ENCODE measurements at regions not wholly inside any gene's neighbourhood (a gene's known extent, or its start where the extent isn't known, plus 50 kb on each side); places are given as distances from the start of the nearest gene placed in this dataset.

DNA sequence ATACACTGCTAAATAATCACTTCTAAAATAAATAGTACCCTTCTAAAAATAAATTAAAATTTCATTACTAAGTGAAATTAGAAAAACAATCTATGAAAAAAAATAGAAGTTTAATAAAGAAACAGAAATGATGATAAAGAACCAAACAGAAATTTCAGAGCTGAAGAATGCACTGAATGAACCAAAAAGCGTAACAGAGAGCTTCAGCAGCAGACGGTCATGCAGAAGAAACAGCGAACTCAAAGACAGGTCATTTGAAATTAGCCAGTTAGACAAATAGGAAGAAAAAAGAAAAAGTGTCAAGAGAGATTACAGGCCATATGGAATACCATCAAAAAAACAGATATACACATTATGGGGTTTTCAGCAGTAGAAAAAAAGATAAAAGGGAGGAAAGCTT is 706.7 kb downstream of the TBC1D32 start:
- DNase-seq (ENCODE audit: low spot score), result no peak

DNA sequence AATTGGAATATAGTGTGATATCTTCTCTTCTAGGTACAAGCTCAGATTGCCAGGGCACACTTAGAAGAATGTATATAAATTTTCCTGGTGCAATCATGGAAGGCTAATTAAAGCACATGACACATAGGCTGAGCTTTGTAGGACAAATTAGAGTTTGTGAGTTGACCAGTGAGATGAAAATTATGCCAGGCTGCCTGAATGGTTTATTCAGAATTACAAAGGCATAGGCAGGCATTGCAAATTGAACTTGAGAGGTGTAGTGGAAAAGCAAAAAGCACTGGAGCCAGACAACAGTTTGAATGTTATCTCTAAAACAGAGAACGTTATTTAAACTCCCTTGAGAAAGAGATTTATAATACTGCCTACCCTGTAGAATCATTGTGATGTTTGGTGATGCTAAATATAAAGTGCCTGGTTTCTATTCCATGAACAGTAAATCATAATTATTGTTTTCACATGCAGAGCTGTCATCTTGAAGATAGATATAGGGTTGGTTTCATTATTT is 712.1 kb downstream of the TBC1D32 start:
- no peak for DNase-seq (ENCODE audit: low spot score)

DNA sequence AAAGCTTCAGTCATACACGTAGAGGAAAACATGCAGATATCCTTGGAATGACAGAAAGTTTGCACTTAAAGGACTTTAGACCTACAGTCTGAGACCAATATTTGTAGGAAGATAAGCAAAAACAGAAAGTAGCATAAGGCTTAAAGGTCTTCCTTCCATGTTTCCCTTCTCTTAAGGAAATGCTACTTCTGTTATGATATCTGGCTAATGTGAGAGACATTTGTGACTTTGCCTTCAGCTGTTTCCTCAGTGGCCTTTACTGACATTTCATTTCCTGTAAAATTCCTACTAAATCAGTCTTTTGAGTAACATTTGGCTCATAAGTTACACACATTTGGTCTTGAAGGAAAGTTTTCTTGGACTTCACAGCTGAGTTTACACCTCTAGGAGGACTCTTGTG is 713.4 kb downstream of the TBC1D32 start:
- no peak for DNase-seq (ENCODE audit: low spot score)

DNA sequence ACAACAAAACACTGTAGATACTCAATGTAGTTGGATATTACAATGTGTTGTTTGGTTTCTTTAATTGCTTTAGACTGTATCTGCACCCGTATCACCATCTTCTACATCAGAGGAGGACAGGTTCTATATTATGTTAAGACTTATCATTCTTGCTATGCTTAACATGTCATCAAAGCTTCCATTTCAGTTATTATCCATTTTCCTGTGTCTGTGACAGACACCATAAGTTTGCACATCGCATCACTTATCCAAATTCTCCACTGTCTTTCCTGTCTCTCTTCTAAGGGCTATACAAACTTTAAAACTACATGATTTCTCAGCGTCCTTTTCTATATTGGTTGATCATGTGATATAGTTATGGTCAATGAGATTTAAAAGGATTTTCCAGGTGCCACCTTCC is 719.0 kb downstream of the TBC1D32 start:
- no peak for DNase-seq (ENCODE audit: low spot score)

DNA sequence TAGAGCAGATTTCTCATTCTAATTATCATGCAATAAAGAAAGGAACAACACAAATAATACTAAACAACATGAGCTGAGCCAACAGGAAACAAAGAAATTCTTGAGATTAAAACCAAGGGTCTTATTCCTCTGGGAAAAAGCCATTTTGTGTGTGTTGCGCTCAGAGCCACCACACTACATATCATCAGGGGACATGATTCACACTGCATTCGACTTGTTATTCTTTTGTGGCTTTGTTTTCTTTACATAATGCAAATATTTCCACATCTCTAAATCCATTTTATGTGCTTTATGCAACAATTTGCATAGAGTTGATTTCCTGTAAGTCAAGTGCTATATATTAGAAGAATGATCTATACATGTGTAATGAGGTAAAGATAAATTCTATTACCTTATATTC is 719.6 kb downstream of the TBC1D32 start:
- no peak for DNase-seq (ENCODE audit: low spot score)

DNA sequence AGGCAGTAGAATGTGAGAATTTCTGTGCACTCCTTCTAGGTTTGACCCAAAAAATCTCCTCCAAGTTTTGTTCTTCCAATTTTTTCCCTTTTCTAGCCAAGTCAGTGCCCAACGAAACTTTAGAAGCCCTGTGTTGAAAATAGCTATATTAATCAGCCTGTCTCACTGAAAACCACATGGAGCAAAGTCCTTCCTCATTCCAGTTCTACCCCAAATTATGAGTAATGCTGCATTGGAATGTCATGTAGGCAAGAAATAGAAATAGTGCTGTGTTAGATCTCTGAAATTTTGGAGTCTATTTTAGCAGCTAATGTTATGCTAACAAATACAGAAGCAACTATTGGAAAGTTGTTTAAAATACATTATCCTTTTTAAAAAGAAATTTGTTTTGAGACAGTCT is 725.5 kb downstream of the TBC1D32 start:
- no peak for DNase-seq (ENCODE audit: low spot score)

DNA sequence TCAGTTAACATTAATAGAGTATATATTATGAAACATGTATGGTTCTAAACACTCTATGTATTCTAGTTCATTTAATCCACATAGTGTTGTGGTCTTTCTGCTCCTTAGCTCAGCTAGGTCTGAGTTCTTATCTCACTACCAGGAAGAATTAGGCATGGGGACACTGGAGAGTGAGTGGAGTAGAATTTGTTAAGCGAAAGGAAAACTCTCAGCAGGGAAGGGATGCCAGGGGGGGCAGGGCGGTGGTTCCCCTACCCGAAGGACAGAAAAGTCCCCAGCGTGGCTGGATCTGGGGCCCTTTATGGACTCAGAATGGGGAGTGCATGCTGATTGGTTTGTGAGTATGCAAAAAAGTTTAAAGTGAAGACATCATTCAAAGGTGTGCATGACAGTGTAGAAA is 727.5 kb downstream of the TBC1D32 start:
- no peak for DNase-seq (ENCODE audit: low spot score)

DNA sequence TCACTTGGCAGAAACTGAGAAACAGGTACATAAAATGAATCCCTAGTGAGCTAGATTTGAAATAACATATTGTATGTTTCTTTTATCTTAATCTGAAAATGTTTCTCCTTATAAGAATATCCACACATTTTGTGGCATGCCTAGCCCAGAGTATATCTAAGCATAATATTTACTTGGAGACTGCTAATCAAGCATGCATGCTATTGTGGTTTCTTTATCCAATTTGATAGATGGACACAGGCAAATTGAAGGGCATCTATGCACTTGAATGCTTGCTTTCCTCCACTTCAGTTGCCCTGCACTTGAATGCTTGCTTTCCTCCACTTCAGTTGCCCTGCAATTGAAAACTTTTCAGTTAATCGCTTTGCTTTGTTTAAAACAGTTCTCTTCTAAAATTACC is 729.8 kb downstream of the TBC1D32 start:
- no peak for DNase-seq (ENCODE audit: low spot score)

DNA sequence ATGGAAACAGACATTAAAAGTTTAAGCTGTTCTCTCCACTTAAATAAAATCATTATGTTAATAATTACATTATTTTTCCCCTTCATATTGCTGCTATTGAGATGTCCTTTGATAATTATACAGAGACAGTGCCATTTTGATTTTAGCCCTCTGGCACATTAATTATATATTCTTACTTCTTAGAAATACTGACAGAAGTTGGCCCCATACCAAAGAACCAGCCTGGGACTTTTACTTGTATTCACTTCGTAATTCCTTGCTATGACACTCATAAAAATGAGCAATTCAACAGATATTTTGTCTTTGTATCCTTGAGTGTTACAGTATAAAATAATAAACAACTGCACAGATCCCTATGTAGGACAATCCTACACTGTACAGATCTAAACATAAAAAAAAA is 743.7 kb downstream of the TBC1D32 start:
- no peak for DNase-seq (ENCODE audit: low spot score)

DNA sequence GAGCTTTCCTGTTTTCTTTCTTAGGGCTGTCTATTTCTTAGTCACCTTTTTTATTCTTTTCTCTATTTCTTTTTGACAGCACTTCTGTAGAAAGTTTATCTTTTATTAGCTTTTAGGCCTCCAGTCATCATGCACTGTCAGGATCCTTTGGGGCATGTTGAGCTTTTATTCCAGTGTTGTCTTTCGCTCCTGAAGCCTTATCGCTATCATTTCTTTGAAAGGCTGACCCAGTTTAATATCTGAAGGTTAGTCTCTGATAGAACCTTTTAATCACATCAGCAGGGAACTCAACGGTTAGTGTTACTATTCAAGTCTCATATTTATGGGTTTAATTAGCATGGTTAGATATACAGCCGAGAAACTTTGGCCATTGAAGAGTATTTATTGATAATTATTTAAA is 745.9 kb downstream of the TBC1D32 start:
- DNase-seq (ENCODE audit: low spot score), result no peak

DNA sequence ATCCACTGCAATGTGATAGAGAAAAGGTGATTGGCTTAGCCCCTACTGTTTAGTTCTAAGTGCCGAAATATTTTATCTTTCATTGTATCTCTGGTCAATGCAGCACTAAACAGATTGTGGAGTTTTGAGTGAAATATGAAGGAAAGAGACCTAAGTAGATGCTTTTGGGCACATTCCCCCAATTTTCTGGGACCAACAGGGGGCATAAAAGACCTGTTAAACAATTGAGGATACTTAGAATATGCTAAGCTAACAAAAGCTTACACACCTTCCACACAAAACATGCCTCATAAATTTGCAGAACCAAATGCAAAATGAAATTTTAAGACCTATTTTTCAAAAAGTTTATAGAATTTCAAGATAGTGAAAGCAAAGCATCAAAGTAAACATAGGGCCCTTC is 746.9 kb downstream of the TBC1D32 start:
- DNase-seq (ENCODE audit: low spot score), result no peak

DNA sequence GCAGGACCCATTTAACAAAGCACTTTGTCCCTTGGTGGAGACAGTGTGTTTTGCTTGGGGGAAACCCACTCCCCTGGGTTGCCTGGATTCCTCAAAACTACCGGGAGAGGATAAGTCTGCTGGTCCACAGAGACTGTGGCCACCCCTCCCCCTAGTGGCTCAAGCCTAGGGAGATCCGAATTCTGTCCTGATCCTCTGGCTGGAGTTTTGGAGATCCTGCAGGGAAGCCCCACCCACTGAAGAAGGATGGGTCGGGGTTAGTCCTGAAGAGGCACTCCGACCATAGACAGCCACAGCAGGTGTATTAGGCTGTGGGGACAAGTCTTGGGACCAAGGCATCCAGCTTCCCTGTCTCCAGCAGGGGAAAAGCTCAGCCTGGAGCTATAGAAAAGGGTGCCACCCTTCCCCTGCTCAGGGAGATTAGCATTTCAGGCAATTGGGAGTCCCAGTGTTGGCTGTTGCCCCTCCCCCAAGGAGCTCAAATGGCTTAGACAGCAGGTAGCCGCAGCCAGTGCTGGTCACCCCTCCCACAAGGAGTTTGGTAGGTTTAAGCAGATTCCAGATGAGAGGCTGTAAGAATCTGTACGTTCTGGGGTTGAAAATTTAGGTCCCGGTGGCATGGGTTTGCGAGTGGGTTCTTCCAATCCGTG is 750.0 kb downstream of the TBC1D32 start:
- no peak for DNase-seq (ENCODE audit: low spot score)

DNA sequence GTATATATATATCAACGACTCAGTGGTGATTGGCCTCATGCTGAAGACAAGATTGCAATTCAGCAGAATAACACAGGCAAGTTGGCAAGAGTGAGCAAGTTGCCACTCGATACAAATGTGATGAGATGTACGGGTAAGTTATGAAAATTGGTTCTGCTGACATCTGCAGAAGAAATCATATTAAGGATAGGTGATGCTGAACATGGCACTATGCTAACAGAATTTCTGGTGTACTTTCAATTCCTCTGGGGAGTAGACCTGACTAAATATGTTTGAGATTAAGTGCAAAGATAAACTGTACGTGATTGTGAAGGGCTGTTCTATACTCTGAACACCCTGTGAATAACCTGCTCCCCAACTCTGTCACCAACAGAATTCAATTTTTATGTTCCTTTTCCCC is 758.2 kb downstream of the TBC1D32 start:
- no peak for DNase-seq (ENCODE audit: low spot score)

DNA sequence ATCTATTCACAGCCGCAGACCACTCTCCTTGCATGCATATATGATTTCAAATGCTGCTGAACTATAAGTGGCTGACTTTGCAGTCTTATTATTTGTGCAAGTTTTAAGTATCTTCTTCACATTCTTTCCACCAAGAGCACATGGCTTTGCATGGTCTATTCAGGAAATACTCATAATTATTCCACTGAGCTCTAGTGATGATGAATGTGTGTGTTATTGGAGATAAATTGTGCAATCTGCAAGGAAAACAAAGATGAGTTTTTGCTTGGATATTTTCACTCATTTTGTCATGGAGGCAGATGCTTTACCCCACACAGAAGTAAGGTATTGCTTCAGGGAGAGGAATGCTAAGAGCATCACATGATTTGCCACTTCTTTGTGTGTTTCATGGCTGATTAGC is 764.6 kb downstream of the TBC1D32 start:
- no peak for DNase-seq (ENCODE audit: low spot score)

DNA sequence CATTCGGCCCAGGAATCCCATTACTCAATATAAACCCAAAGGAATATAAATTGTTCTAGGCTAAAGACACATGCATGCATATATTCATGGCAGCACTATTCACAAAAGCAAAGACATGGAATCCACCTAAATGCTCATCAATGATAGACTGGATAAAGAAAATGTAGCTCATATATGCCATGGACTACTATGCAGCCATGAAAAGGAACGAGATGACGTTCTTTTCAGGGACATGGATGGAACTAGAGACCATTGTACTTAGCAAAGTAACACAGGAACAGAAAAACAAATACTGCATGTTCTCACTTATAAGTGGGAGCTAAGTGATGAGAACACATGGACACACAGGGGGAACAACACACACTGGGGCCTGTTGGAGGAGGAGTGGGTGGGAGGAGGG is 769.5 kb downstream of the TBC1D32 start:
- DNase-seq (ENCODE audit: low spot score), result no peak

DNA sequence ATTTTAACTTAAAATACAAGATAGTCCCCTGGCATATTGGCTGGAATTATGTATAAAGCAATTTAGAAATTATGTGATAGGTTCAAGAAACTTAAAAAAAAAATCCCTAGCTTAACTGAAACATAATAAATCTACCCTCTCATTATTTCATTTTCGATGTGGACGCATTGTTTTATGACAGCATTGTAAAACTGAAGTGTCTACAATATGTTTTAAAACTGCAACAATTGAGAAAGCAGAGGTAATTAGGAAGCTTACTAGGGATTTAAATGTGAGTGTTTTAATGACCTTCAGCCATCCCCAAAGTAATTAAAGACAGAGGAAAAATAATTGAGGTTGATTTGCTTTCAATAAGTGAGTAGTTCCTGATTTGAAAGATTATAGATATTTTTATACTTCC is 776.0 kb downstream of the TBC1D32 start:
- no peak for DNase-seq (ENCODE audit: low spot score)

DNA sequence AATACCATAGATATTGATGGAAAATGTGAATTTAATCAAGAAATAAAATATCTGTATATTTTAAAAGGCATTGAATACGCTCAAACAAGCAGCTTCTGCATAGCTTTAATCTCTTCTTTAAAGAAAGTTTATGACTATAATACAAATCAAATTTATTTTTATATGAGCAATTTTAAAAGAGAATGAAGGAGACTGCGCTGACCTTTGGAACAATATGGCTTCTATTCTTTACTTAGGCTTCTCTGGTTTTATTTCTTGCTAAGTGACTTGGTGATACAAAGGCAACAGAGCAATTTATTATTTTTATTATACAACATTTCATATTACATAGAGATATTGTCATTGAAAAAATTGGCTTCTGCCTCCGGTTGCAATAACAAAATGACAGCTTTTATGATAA is 776.7 kb downstream of the TBC1D32 start:
- no peak for DNase-seq (ENCODE audit: low spot score)

DNA sequence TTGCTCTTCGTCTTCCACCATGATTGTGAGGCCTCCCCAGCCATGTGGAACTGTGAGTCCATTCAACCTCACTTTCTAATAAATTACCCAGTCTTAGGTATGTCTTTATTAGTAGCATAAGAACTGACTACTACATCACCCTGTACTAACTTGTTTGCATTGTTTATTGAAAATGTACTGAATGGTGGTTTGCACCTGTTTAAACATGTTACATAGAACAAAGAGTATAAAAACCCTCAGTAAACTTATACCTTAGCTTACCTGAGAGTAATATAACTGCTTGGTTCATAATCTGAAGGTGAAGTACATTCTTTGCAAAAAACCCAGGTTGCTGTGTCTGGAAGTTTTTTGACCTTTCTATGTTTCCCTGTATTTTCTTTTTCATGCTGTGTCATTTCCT is 777.8 kb downstream of the TBC1D32 start:
- DNase-seq (ENCODE audit: low spot score), result no peak

DNA sequence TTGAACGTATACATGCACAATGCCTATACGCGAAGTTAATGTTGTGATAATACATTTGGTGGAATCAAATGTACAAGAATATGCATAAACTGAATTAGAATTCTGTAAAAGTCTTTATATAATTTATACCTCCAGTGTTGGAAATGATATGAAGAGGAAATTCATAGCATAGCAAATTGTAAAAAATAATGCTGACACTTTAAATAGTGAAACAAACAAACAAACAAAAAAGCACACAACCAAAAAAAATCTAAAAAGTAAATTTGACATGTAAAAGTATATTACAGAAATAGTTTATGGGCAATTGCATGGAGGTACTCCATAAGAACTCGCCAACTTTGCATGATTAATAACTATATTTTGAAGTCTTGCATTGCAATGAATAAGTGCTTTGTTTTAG is 780.9 kb downstream of the TBC1D32 start:
- DNase-seq (ENCODE audit: low spot score), result no peak

DNA sequence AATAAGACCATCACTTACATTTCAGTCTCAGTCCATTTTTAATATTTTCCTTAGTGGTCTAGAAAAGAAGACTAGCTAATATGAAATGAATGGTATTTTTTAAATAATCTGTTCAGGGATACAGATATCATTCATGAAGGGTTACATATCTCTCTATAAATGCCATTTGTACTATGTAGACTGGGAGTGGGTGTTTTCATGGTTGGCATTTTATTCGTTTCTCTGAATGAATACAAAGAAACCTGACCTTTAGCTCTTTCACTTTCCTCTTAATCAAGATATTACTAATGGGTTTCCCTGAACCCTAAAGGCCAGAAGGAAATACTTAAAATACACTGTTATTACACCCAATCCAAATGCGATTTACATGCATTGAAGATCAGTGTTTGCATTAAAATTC is 788.9 kb downstream of the TBC1D32 start:
- no peak for DNase-seq (ENCODE audit: low spot score)

DNA sequence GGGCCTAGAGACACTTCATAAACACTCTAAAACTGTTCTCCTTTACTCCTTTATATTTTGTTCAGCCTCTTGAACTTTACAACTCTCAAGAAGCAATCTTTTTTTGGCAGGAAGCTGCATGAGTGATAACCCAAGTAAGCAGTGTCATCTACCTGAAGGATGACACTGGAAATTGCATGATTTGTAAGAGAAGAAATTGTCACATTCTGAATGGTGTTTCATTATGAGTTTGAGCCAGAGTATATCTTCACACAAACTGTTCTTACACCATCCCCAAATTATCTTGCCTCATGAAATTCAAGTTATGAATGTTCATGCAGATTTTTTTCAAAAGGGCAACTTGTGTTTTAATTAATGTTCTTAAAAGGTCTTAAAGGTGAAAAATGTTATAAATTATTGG is 799.3 kb downstream of the TBC1D32 start:
- DNase-seq (ENCODE audit: low spot score), result no peak

DNA sequence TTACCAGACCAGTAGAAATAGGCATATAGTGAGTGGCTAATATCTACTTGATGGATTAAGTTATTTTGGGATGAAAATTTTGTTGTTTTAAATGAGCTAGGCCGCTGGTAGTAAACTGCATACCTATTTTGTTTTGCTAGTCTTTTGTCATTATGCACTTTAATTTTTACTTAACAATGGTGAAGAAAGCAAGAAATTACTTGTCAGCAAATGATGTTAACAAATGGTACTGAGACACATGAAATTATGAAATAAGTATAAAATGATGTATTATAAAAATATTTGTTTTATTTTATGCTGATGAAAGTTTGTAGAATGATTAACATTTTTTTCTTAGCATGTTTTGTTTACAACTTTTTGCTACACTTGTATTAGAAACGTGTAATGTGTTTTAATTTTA is 807.7 kb downstream of the TBC1D32 start:
- no peak for DNase-seq (ENCODE audit: low spot score)

DNA sequence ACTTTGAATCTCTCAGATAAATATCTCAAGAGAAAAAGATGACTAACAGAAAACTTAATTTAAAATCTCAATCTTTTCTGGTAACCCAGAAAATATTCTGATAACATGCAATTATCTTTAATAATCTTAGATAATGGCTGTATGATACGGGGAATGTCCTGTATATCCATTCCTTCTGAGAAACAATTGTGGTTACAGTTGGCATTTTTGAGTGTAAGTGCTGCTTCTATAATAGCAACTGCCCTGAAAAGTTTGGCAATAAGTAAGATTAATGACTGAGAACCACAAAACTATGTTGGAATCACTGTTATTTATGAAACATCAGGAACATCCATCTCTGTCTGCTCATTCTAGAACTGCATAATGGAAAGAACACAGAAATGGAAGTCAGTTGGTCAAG is 819.7 kb downstream of the TBC1D32 start:
- DNase-seq (ENCODE audit: low spot score), result no peak

DNA sequence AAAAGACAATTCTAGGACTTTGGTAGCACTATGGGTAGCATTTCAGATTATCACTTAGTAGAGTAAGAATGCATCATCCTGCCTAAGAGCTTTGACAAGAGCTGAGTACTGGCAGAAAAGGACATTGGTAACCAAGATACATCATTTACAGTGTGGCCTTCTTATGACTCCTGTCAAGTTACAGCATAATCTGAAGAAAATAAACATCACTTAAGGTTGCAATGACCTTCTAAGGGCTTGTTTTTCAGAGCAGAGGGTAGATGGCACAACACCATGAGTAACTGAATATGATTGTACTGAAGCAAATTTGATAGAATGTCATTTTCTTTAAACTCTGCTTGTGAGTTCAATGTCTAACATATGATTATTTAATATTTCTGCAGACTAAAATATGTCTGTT is 822.6 kb downstream of the TBC1D32 start:
- DNase-seq (ENCODE audit: low spot score), result no peak

DNA sequence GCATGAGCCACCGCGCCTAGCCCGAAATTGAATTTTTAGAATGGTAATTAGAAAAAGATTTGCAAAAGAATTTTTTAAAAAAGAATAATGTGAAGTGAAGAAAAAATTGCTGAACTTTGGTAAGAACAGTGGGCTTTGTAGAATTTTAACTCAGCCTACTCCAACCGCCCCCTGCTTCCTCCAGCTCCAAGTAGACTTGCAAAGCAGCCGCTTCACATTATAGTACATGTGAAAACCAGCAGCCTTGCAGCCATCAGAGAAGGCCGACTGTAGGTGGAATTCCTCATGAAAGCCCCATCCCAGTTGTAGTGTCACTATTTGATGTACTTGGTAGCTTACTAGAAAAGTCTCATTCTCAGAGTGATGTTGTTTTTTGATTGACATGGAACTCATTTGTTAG is 835.6 kb downstream of the TBC1D32 start:
- DNase-seq (ENCODE audit: low spot score), result no peak

Data from hematopoietic multipotent progenitor cell treated with erythropoietin and hydrocortisone succinate and interleukin-3 and kit ligand, for 17 days (in vitro differentiated cells).